SJCRH30 (cell line): ENCODE measurements at regions not wholly inside any gene's neighbourhood (a gene's known extent, or its start where the extent isn't known, plus 50 kb on each side); places are given as distances from the start of the nearest gene placed in this dataset.
"Not testable (repeated sequence)": the region's sequence is repeated elsewhere in the genome, so short reads cannot be mapped to it uniquely, and the experiment has no call there.

Source experiments
- DNase-seq, 2 experiments: peaks; one replicate each; pipeline ENCODE4 v3.0.0-alpha.2; 2015 to 2020
- H3K27ac ChIP-seq: fragments of 250-450 bp; sonication (Bioruptor Pico); 2 replicates; pipeline ENCODE4 v1.5.1; 2020; ENCODE audit warnings: mild to moderate bottlenecking, moderate library complexity
- H3K27me3 ChIP-seq: fragments of 250-450 bp; sonication (Bioruptor Pico); 2 replicates; pipeline ENCODE4 v1.5.1; 2020; ENCODE audit warnings: mild to moderate bottlenecking, moderate library complexity
- H3K36me3 ChIP-seq: fragments of 250-450 bp; sonication (Bioruptor Pico); 2 replicates; pipeline ENCODE4 v1.5.1; 2020; ENCODE audit warnings: mild to moderate bottlenecking, moderate library complexity
- H3K4me1 ChIP-seq: fragments of 250-450 bp; sonication (Bioruptor Pico); 2 replicates; pipeline ENCODE4 v1.5.1; 2020; ENCODE audit warnings: mild to moderate bottlenecking, moderate library complexity
- H3K4me3 ChIP-seq: fragments of 250-450 bp; sonication (Bioruptor Pico); 2 replicates; pipeline ENCODE4 v1.5.1; 2020; ENCODE audit warnings: mild to moderate bottlenecking, moderate library complexity
- H3K9me3 ChIP-seq: fragments of 250-450 bp; sonication (Bioruptor Pico); replicated peaks from 2 replicates; pipeline ENCODE4 v1.5.1; 2020; ENCODE audit warnings: mild to moderate bottlenecking, moderate library complexity

GRCh38 chr2:173500953-173501352, 146.3 kb downstream of the CDCA7 start:
- DNase-seq = no peak
- no peaks in the 10 kb centered on the region for H3K4me1 ChIP-seq
- no peaks in the 10 kb centered on the region for H3K27me3 ChIP-seq

GRCh38 chr2:173502296-173502695, 147.6 kb downstream of the CDCA7 start:
- Histone ChIP-seq H3K4me3 (no peak overlapping the region), H3K36me3 (no peaks in the 10 kb centered on the region), H3K27me3 (no peaks in the 10 kb centered on the region), H3K27ac (no peak overlapping the region), H3K9me3 (no peaks in the 10 kb centered on the region), H3K4me1 (no peaks in the 10 kb centered on the region)
- no peak for DNase-seq

More at GRCh38 chr2:173500953-173501352, 146.3 kb downstream of the CDCA7 start:
- Histone ChIP-seq H3K36me3 (no peaks in the 10 kb centered on the region), H3K9me3 (no peaks in the 10 kb centered on the region), H3K27ac (no peak overlapping the region), H3K4me3 (no peak overlapping the region)

- H3K27me3 ChIP-seq = no peaks in the 10 kb centered on the region
- no peaks in the 10 kb centered on the region for H3K36me3 ChIP-seq
- no peaks in the 10 kb centered on the region; the same call in 1 of the 2 replicates for H3K9me3 ChIP-seq
- H3K4me1 ChIP-seq = no peaks in the 10 kb centered on the region
- DNase-seq = no peak
- H3K4me3 ChIP-seq = no peak overlapping the region
- no peak overlapping the region for H3K27ac ChIP-seq
Observed at GRCh38 chr2:173511357-173511756, 156.7 kb downstream of the CDCA7 start.

- H3K36me3 ChIP-seq = no peaks in the 10 kb centered on the region
- no peaks in the 10 kb centered on the region for H3K27me3 ChIP-seq
- no peaks in the 10 kb centered on the region; the same call in 1 of the 2 replicates for H3K9me3 ChIP-seq
- no peaks in the 10 kb centered on the region for H3K4me1 ChIP-seq
- H3K4me3 ChIP-seq = no peak overlapping the region
- no peak overlapping the region for H3K27ac ChIP-seq
- DNase-seq = no peak
Observed at GRCh38 chr2:173511942-173512341, 157.3 kb downstream of the CDCA7 start.

GRCh38 chr2:173513107-173513727, 158.5 kb downstream of the CDCA7 start:
- Histone ChIP-seq H3K27me3 (no peaks in the 10 kb centered on the region), H3K4me1 (no peaks in the 10 kb centered on the region), H3K27ac (no peak overlapping the region), H3K4me3 (no peak overlapping the region), H3K9me3 (no peaks in the 10 kb centered on the region; the same call in 1 of the 2 replicates), H3K36me3 (no peaks in the 10 kb centered on the region)
- no peak for DNase-seq

GRCh38 chr2:173520918-173521317, 166.2 kb downstream of the CDCA7 start:
- no peaks in the 10 kb centered on the region for H3K4me1 ChIP-seq

GRCh38 chr2:173521450-173522192, 166.9 kb downstream of the CDCA7 start:
- H3K9me3 ChIP-seq = no peaks in the 10 kb centered on the region
- no peak for DNase-seq
- H3K27ac ChIP-seq = no peak overlapping the region
- no peaks in the 10 kb centered on the region for H3K36me3 ChIP-seq
- H3K4me3 ChIP-seq = no peak overlapping the region
- H3K27me3 ChIP-seq = no peaks in the 10 kb centered on the region
- H3K4me1 ChIP-seq = no peaks in the 10 kb centered on the region

More at GRCh38 chr2:173520918-173521317, 166.2 kb downstream of the CDCA7 start:
- Histone ChIP-seq H3K27me3 (no peaks in the 10 kb centered on the region), H3K36me3 (no peaks in the 10 kb centered on the region), H3K4me3 (no peak overlapping the region), H3K9me3 (no peaks in the 10 kb centered on the region), H3K27ac (no peak overlapping the region)
- DNase-seq = no peak

GRCh38 chr2:173523497-173523896, 168.8 kb downstream of the CDCA7 start:
- no peaks in the 10 kb centered on the region for H3K4me1 ChIP-seq
- no peaks in the 10 kb centered on the region for H3K27me3 ChIP-seq
- H3K36me3 ChIP-seq = no peaks in the 10 kb centered on the region
- H3K9me3 ChIP-seq = 0 out of 2 replicates have a peak, but pooled peaks cover 3% of the 10 kb centered on the region
- no peak for DNase-seq
- no peak overlapping the region for H3K27ac ChIP-seq
- H3K4me3 ChIP-seq = no peak overlapping the region

GRCh38 chr2:173524256-173524955, 169.7 kb downstream of the CDCA7 start:
- no peaks in the 10 kb centered on the region for H3K27me3 ChIP-seq
- H3K27ac ChIP-seq = no peak overlapping the region
- H3K9me3 ChIP-seq = 0 out of 2 replicates have a peak, but pooled peaks cover 3% of the 10 kb centered on the region
- no peak for DNase-seq
- no peaks in the 10 kb centered on the region for H3K4me1 ChIP-seq
- H3K36me3 ChIP-seq = no peaks in the 10 kb centered on the region
- no peak overlapping the region for H3K4me3 ChIP-seq

- not testable (repeated sequence) for H3K4me1 ChIP-seq, H3K27me3 ChIP-seq, H3K36me3 ChIP-seq
- Histone ChIP-seq H3K4me3 (peak overlapping the region; percentile 61), H3K9me3 (peaks cover 11% of the 10 kb centered on the region), H3K27ac (peak overlapping the region; percentile 50)
- DNase-seq = peak; percentile 21 to 31
Observed at GRCh38 chr2:173532732-173533531, 178.3 kb downstream of the CDCA7 start.

GRCh38 chr2:173537694-173538093, 183.0 kb downstream of the CDCA7 start:
- DNase-seq = no peak
- Histone ChIP-seq H3K36me3 (no peaks in the 10 kb centered on the region), H3K27ac (no peak overlapping the region), H3K4me3 (no peak overlapping the region), H3K4me1 (0 out of 2 replicates have a peak, but pooled peaks cover 3% of the 10 kb centered on the region), H3K27me3 (no peaks in the 10 kb centered on the region), H3K9me3 (peaks cover 11% of the 10 kb centered on the region)

GRCh38 chr2:173539615-173540014, 184.9 kb downstream of the CDCA7 start:
- DNase-seq = no peak
- H3K36me3 ChIP-seq = no peaks in the 10 kb centered on the region
- no peaks in the 10 kb centered on the region for H3K27me3 ChIP-seq
- peaks cover 11% of the 10 kb centered on the region for H3K9me3 ChIP-seq
- H3K4me1 ChIP-seq = no peaks in the 10 kb centered on the region
- H3K27ac ChIP-seq = no peak overlapping the region
- no peak overlapping the region for H3K4me3 ChIP-seq

- Histone ChIP-seq H3K36me3 (no peaks in the 10 kb centered on the region), H3K4me1 (peaks cover 8% of the 10 kb centered on the region), H3K4me3 (no peak overlapping the region), H3K27ac (no peak overlapping the region), H3K9me3 (no peaks in the 10 kb centered on the region), H3K27me3 (no peaks in the 10 kb centered on the region)
- no peak for DNase-seq
Observed at GRCh38 chr2:173544641-173545363, 190.1 kb downstream of the CDCA7 start.

GRCh38 chr2:173545364-173545763, 190.7 kb downstream of the CDCA7 start:
- H3K27ac ChIP-seq = no peak overlapping the region
- H3K27me3 ChIP-seq = no peaks in the 10 kb centered on the region
- peak; percentile 38 to 57 for DNase-seq
- H3K4me3 ChIP-seq = no peak overlapping the region
- H3K9me3 ChIP-seq = no peaks in the 10 kb centered on the region
- H3K4me1 ChIP-seq = peaks cover 8% of the 10 kb centered on the region
- H3K36me3 ChIP-seq = no peaks in the 10 kb centered on the region
